Mesodermal cell (in vitro differentiated cells): ENCODE measurements at regions not wholly inside any gene's neighbourhood (a gene's known extent, or its start where the extent isn't known, plus 50 kb on each side); places are given as distances from the start of the nearest gene placed in this dataset.

ENCODE experiments used
- H3K27ac ChIP-seq: 2 replicates; pipeline ENCODE4 v1.7.0; 2013; ENCODE audit warnings: mild to moderate bottlenecking, low read depth, low read length, moderate library complexity; ENCODE audit not compliant: severe bottlenecking
- H3K36me3 ChIP-seq: 2 replicates; pipeline ENCODE4 v1.7.1; 2013; ENCODE audit warnings: mild to moderate bottlenecking, low read length, moderate library complexity; ENCODE audit not compliant: control insufficient read depth, insufficient read depth
- H3K4me1 ChIP-seq: one replicate; pipeline ENCODE4 v1.7.1; 2013; ENCODE audit warnings: mild to moderate bottlenecking, low read length; ENCODE audit not compliant: insufficient read depth, control insufficient read depth, poor library complexity, severe bottlenecking
- H3K4me3 ChIP-seq: 2 replicates; pipeline ENCODE4 v1.7.0; 2013; ENCODE audit warnings: low read length, control low read depth, mild to moderate bottlenecking; ENCODE audit not compliant: insufficient read depth, poor library complexity, severe bottlenecking; ENCODE audit errors: extremely low read depth
- H3K9me3 ChIP-seq: 2 replicates; pipeline ENCODE4 v1.7.1; 2013; ENCODE audit warnings: mild to moderate bottlenecking, low read length, moderate library complexity; ENCODE audit not compliant: control insufficient read depth
- WGBS, 2 experiments: methylation state at CpG; one replicate each; pipeline ENCODE4 v1.1.5; 2013; ENCODE audit warnings: missing lambda C conversion rate in 2 of 2; ENCODE audit not compliant: insufficient coverage in 2 of 2; 5-methylcytosine and 5-hydroxymethylcytosine counted together

GRCh38 chr16:86070484-86070883 lies 171.5 kb downstream of the IRF8 start:
- 94 to 96% methylated on average over 3 to 5 of the region's 6 CpGs for WGBS, 2 experiments
- Histone ChIP-seq H3K4me1 (peaks cover 12% of the 10 kb centered on the region), H3K4me3 (no peak overlapping the region), H3K9me3 (no peaks in the 10 kb centered on the region), H3K27ac (no peak overlapping the region), H3K36me3 (no peaks in the 10 kb centered on the region)

- Histone ChIP-seq H3K4me1 (peaks cover 16% of the 10 kb centered on the region), H3K9me3 (no peaks in the 10 kb centered on the region), H3K36me3 (no peaks in the 10 kb centered on the region), H3K27ac (no peak overlapping the region), H3K4me3 (no peak overlapping the region)
- 94 to 98% methylated on average over 4 to 7 of the region's 7 CpGs for WGBS, 2 experiments
These were observed 172.0 kb downstream of the IRF8 start for GRCh38 chr16:86070971-86071370.

GRCh38 chr16:86071611-86072240 lies 172.8 kb downstream of the IRF8 start:
- no peak overlapping the region for H3K27ac ChIP-seq
- H3K9me3 ChIP-seq: no peaks in the 10 kb centered on the region
- WGBS, 2 experiments: 79 to 89% methylated on average over 9 to 12 of the region's 12 CpGs
- no peaks in the 10 kb centered on the region for H3K36me3 ChIP-seq
- H3K4me1 ChIP-seq: peaks cover 16% of the 10 kb centered on the region
- H3K4me3 ChIP-seq: no peak overlapping the region

GRCh38 chr16:86072328-86073102 lies 173.6 kb downstream of the IRF8 start:
- Histone ChIP-seq H3K27ac (no peak overlapping the region), H3K9me3 (no peaks in the 10 kb centered on the region), H3K36me3 (no peaks in the 10 kb centered on the region), H3K4me3 (no peak overlapping the region), H3K4me1 (peaks cover 16% of the 10 kb centered on the region)
- 41 to 51% methylated on average over 13 to 15 of the region's 21 CpGs for WGBS, 2 experiments

DNA sequence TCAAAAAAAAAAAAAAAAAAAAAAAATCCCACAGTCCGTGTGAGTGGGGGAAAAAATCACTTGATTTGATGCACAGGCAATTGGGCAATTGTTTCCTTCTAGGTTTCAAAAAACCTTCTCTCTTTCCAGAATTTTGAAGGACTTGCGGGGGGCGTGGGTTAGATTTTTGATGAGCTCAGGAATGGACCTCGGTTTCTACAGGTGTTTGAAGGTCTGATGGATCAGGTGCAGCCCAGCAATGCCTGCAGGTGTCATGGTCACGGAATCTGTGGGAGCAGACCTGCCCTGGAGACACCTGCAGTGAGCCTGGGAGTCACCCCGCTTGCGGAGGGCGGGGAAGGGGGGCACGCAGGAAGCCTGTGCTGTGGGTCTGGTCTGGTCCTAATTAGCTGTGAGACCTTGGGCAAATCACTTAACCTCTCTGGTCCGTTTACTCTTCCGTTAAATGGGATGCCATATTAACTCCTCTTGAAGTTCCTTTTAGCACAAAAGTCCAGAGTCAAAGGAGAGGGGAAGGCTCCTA lies 174.2 kb downstream of the IRF8 start:
- Histone ChIP-seq H3K4me3 (no peak overlapping the region), H3K36me3 (no peaks in the 10 kb centered on the region)

GRCh38 chr16:86073763-86074493 lies 175.0 kb downstream of the IRF8 start:
- H3K9me3 ChIP-seq: no peaks in the 10 kb centered on the region
- 81 to 85% methylated on average over 6 to 7 of the region's 9 CpGs for WGBS, 2 experiments
- peaks cover 16% of the 10 kb centered on the region for H3K4me1 ChIP-seq
- H3K27ac ChIP-seq: no peak overlapping the region
- no peak overlapping the region for H3K4me3 ChIP-seq
- no peaks in the 10 kb centered on the region for H3K36me3 ChIP-seq

More for the DNA sequence above, 174.2 kb downstream of the IRF8 start:
- WGBS, 2 experiments: 83 to 86% methylated on average over 10 of the region's 11 CpGs
- no peak overlapping the region for H3K27ac ChIP-seq
- H3K9me3 ChIP-seq: no peaks in the 10 kb centered on the region
- H3K4me1 ChIP-seq: peaks cover 16% of the 10 kb centered on the region

DNA sequence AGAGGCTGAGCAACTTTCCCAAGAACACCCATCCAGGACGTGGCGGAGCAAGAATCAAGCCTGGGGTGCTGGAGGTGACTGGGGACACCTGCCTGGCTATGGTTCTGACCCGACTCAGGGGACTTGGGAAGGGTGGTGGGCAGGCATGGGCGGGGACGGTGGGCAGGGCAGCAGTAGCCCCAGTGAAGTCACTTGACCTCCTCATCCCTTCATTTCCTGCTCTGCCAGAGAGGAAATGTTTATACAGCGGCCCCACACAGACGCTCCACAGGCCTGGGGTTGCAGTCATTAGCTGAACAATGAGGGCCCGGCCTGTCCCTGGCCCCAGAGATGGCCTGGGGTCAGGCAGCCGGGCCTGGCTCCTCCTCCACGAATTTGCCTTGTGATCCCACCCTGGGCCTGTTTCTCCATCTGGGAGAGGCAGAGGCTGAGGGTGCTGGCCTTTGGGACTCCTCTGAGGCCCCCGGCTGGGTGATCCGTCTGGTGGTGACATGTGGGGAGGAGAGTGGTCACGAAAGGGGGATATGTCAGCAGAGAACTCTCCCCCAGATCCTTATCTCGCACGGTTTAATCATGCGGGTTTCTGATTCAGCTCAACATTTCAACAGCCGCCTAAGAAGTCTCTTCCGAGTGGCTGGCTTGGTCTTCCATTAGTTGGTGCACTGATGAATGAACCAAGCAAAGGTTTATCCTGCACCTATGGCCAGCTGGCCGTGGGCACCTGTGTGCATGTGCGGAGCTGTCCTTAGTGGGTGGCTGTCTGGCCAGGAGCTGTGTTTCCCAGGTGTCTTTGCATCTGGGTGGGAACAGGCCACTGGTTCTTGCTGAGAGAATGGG lies 175.9 kb downstream of the IRF8 start:
- H3K27ac ChIP-seq: peak overlapping the region; percentile 68
- peaks cover 16% of the 10 kb centered on the region for H3K4me1 ChIP-seq
- H3K9me3 ChIP-seq: no peaks in the 10 kb centered on the region
- no peaks in the 10 kb centered on the region for H3K36me3 ChIP-seq
- 30 to 37% methylated on average over 11 to 15 of the region's 20 CpGs for WGBS, 2 experiments
- H3K4me3 ChIP-seq: no peak overlapping the region

DNA sequence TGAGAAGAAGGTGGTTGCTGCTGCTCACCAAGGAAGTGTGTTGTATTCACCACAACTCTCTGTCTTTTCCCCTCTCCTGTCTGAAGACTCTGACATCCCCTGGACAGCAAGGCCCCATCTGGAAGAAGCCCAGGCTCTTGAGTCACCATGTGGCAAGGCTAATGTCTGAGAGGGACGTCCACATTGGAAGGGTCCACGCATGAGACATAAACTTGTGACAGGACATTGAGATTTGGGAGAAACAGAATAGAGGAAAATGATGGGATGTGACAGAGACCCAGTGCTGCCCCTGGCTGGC lies 176.5 kb downstream of the IRF8 start:
- H3K36me3 ChIP-seq: no peaks in the 10 kb centered on the region
- WGBS, 2 experiments: 85% methylated on average over 2 of the region's 2 CpGs; no CpG with 5 or more reads in 1 of the 2 experiments
- H3K4me1 ChIP-seq: peaks cover 16% of the 10 kb centered on the region
- peak overlapping the region; percentile 6 for H3K27ac ChIP-seq
- H3K4me3 ChIP-seq: no peak overlapping the region
- no peaks in the 10 kb centered on the region for H3K9me3 ChIP-seq

DNA sequence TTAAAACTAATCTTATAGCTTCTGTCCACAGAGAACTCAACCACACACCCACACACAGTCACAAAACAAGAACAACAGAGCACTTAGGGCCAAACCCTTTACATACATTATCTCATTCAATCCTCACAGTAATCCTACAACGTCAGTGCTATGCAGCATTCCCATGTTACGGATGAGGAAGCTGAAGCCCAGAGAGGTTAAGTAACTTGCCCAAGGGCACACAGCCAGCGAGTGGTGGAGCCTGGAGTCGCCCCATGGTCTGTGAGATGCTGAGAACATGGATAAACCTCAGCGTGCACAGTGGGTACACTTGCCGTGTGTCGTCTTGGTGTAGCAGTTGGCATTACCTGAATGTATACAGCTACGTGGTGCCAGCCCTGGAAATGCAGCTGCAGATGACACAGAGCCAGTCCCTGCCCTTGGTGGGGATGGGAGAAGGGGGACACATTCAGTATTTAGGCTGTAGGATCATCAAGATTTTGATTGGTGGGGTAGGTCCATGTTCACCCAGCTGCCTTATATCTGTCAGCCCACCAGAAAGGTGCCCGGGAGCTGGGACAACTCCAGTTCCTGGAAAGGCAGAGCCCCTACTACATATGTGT lies 177.0 kb downstream of the IRF8 start:
- WGBS, 2 experiments: 84 to 87% methylated on average over 7 to 8 of the region's 9 CpGs
- H3K36me3 ChIP-seq: no peaks in the 10 kb centered on the region
- peaks cover 16% of the 10 kb centered on the region for H3K4me1 ChIP-seq
- H3K9me3 ChIP-seq: no peaks in the 10 kb centered on the region
- no peak overlapping the region for H3K4me3 ChIP-seq
- H3K27ac ChIP-seq: no peak overlapping the region

GRCh38 chr16:86076606-86077005 lies 177.6 kb downstream of the IRF8 start:
- Histone ChIP-seq H3K4me3 (no peak overlapping the region), H3K4me1 (peaks cover 16% of the 10 kb centered on the region), H3K36me3 (no peaks in the 10 kb centered on the region), H3K27ac (no peak overlapping the region), H3K9me3 (no peaks in the 10 kb centered on the region)
- 83 to 96% methylated on average over 3 to 5 of the region's 5 CpGs for WGBS, 2 experiments
